ENCODE measurements at regions not wholly inside any gene's neighbourhood (a gene's known extent, or its start where the extent isn't known, plus 50 kb on each side); places are given as distances from the start of the nearest gene placed in this dataset.
"Not testable (repeated sequence)": the region's sequence is repeated elsewhere in the genome, so short reads cannot be mapped to it uniquely, and the experiment has no call there.

GRCh38 chr9:93761822-93762221, 185.4 kb downstream of the PHF2 start:
- H3K27me3 ChIP-seq, result no peaks in the 10 kb centered on the region
- WGBS, result 75% methylated on average over 3 of the region's 3 CpGs
- DNase-seq (ENCODE audit: low spot score in 2 of 2), result no peak
- no peaks in the 10 kb centered on the region for H3K4me1 ChIP-seq
- TF ChIP-seq POLR2A (IDR thresholded peaks at IDR 0.05) (no peak), EP300 (IDR thresholded peaks at IDR 0.05) (no peak), POLR2AphosphoS5 (IDR thresholded peaks at IDR 0.05) (no peak), CTCF (IDR thresholded peaks at IDR 0.05) (no peak)
- H3K9me3 ChIP-seq, result peaks cover 16% of the 10 kb centered on the region
- H3K4me3 ChIP-seq, result no peak overlapping the region
- no peak overlapping the region for H3K27ac ChIP-seq
- H3K36me3 ChIP-seq, result no peaks in the 10 kb centered on the region

DNA sequence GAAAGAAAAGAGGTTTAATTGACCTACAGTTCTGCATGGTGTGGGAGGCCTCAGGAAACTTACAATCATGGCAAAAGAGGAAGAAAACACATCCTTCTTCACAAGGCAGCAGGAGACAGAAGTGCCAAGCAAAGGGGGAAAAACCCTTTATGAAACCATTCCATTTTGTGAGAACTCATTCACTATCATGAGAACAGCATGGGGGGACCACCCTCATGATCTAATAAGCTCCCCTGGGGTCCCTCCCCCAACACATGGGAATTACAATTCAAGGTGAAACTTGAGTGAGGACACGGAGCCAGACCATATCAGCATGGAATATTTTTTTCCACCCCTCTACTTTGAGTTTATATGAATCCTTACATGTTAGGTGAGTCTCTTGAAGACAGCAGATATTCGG, 173.7 kb downstream of the PHF2 start:
- Histone ChIP-seq H3K4me1 (no peaks in the 10 kb centered on the region), H3K36me3 (no peaks in the 10 kb centered on the region), H3K4me3 (no peak overlapping the region), H3K9me3 (peaks cover 24% of the 10 kb centered on the region), H3K27ac (no peak overlapping the region), H3K27me3 (no peaks in the 10 kb centered on the region)
- TF ChIP-seq CTCF (IDR thresholded peaks at IDR 0.05) (no peak), EP300 (IDR thresholded peaks at IDR 0.05) (no peak), POLR2A (IDR thresholded peaks at IDR 0.05) (no peak), POLR2AphosphoS5 (IDR thresholded peaks at IDR 0.05) (no peak)
- WGBS, result 69% methylated on average over 2 of the region's 2 CpGs
- no peak for DNase-seq (ENCODE audit: low spot score in 2 of 2)

DNA sequence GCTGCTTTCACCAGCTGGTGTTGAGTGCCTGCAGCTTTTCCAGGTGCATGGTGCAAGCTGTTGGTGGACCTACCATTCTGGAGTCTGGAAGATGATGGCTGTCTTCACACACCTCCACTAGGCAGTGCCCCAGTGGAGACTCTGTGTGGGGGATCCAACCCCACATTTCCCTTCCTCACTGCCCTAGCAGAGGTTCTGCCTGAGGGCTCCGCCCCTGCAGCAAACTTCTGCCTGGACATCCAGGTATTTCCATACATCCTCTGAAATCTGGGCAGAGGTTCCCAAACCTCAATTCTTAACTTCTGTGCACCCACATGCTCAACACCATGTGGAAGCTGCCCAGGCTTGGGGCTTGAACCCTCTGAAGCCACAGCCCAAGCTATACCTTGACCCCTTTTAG, 172.4 kb downstream of the PHF2 start:
- not testable (repeated sequence) for H3K27ac ChIP-seq; H3K4me3 ChIP-seq; DNase-seq (ENCODE audit: low spot score in 2 of 2); H3K36me3 ChIP-seq; H3K27me3 ChIP-seq; H3K4me1 ChIP-seq
- 100% methylated on average over 1 of the region's 1 CpG for WGBS
- peaks cover 21% of the 10 kb centered on the region for H3K9me3 ChIP-seq

- Histone ChIP-seq H3K36me3 (no peaks in the 10 kb centered on the region), H3K4me3 (no peak overlapping the region), H3K27ac (no peak overlapping the region), H3K4me1 (no peaks in the 10 kb centered on the region), H3K27me3 (peaks cover 19% of the 10 kb centered on the region), H3K9me3 (peaks cover 2% of the 10 kb centered on the region)
- no peak for DNase-seq (ENCODE audit: low spot score in 2 of 2)
- TF ChIP-seq CTCF (IDR thresholded peaks at IDR 0.05), result no peak
- TF ChIP-seq POLR2AphosphoS5 (IDR thresholded peaks at IDR 0.05), result no peak
- TF ChIP-seq EP300 (IDR thresholded peaks at IDR 0.05), result no peak
- no peak for TF ChIP-seq POLR2A (IDR thresholded peaks at IDR 0.05)
- 52% methylated on average over 1 of the region's 1 CpG for WGBS
These were observed 155.6 kb downstream of the PHF2 start for GRCh38 chr9:93731963-93732362.

GRCh38 chr9:93730648-93731047, 154.3 kb downstream of the PHF2 start:
- TF ChIP-seq EP300 (IDR thresholded peaks at IDR 0.05) (no peak), POLR2AphosphoS5 (IDR thresholded peaks at IDR 0.05) (no peak), POLR2A (IDR thresholded peaks at IDR 0.05) (no peak), CTCF (IDR thresholded peaks at IDR 0.05) (no peak)
- Histone ChIP-seq H3K27ac (no peak overlapping the region), H3K4me1 (no peaks in the 10 kb centered on the region), H3K36me3 (no peaks in the 10 kb centered on the region), H3K27me3 (peaks cover 25% of the 10 kb centered on the region), H3K9me3 (peaks cover 2% of the 10 kb centered on the region), H3K4me3 (no peak overlapping the region)
- WGBS, result 33% methylated on average over 8 of the region's 8 CpGs
- no peak for DNase-seq (ENCODE audit: low spot score in 2 of 2)

DNA sequence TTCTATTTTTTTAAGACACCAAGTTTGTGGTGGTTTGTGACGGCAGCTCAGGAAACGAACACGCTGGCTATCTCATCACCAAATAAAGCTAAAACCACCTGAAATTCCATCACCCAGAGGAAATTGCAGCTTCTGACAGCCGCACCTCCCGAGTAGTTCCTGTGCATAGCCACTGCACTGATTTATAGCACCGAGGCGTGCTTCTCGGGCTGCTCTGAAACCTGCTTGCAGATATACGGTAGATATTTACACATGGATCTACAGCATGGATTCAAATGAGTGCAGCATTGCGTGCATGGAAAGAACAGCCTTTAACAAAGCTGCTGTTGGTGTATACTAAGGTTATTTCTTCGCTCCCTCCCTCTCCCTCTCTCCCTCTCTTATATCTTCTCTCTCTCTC, 153.8 kb downstream of the PHF2 start:
- Histone ChIP-seq H3K27me3 (peaks cover 25% of the 10 kb centered on the region), H3K4me1 (no peaks in the 10 kb centered on the region), H3K36me3 (no peaks in the 10 kb centered on the region), H3K9me3 (peaks cover 2% of the 10 kb centered on the region), H3K27ac (no peak overlapping the region), H3K4me3 (no peak overlapping the region)
- DNase-seq (ENCODE audit: low spot score in 2 of 2), result no peak
- TF ChIP-seq POLR2A (IDR thresholded peaks at IDR 0.05) (no peak), POLR2AphosphoS5 (IDR thresholded peaks at IDR 0.05) (no peak), CTCF (IDR thresholded peaks at IDR 0.05) (no peak), EP300 (IDR thresholded peaks at IDR 0.05) (no peak)
- 36% methylated on average over 11 of the region's 11 CpGs for WGBS
